Panc1 (cell line): ENCODE measurements at regions not wholly inside any gene's neighbourhood (a gene's known extent, or its start where the extent isn't known, plus 50 kb on each side); places are given as distances from the start of the nearest gene placed in this dataset.

Source experiments
- ATAC-seq: fragments of 200-7000 bp; cut with Tn5 transposase; 2 replicates; pipeline ENCODE4 v1.9.1; 2020; ENCODE audit warnings: mild to moderate bottlenecking, moderate library complexity
- BruUV-seq: library from RNA; stranded (reverse); fragments of 400-500 nt; replicated peaks from 2 replicates; lab custom pipeline; 2021; lab: Mats Ljungman, UMichigan
- CTCF ChIA-PET: fragments of 300-600 bp; sonication (Branson Sonifier 250); formaldehyde crosslinking; loops from one replicate; lab custom pipeline; 2022; ENCODE audit warnings: antibody characterized with exemption; lab: Charles Lee
- POLR2A ChIA-PET: fragments of 300-600 bp; sonication (Branson Sonifier 250); formaldehyde crosslinking; loops from one replicate; lab custom pipeline; 2022; ENCODE audit warnings: antibody characterized with exemption; lab: Charles Lee
- DNase-seq: peaks from one replicate; pipeline ENCODE4 v3.0.0-alpha.2; 2010; ENCODE audit warnings: low read depth, low spot score
- H3K27ac ChIP-seq: 2 replicates; pipeline ENCODE4 v1.5.1; 2011; ENCODE audit warnings: mild to moderate bottlenecking, low read length, inconsistent platforms
- H3K27me3 ChIP-seq: fragments of 200-500 bp; sonication (Bioruptor generic); 2 replicates; pipeline ENCODE4 v1.6.0; 2014; ENCODE audit warnings: low read length, inconsistent platforms; ENCODE audit not compliant: control insufficient read depth, insufficient read depth
- H3K36me3 ChIP-seq: fragments of 200-500 bp; sonication (Bioruptor generic); 2 replicates; pipeline ENCODE4 v1.5.1; 2014; ENCODE audit warnings: inconsistent platforms, mild to moderate bottlenecking, low read length, moderate library complexity; ENCODE audit not compliant: control insufficient read depth, insufficient read depth
- H3K4me1 ChIP-seq: 2 replicates; pipeline ENCODE4 v1.5.1; 2011; ENCODE audit warnings: inconsistent platforms, mild to moderate bottlenecking, low read length, moderate library complexity; ENCODE audit not compliant: control insufficient read depth, insufficient read depth
- H3K4me3 ChIP-seq, 2 experiments: 2 replicates each; pipeline ENCODE4 v1.5.1; 2011 to 2012; ENCODE audit warnings: low read depth in 2 of 2, low read length in 2 of 2, mild to moderate bottlenecking in 2 of 2, inconsistent platforms in 1 of 2, moderate library complexity in 1 of 2
- H3K9me3 ChIP-seq: fragments of 200-500 bp; sonication (Bioruptor generic); 2 replicates; pipeline ENCODE4 v1.5.1; 2014; ENCODE audit warnings: low read depth, mild to moderate bottlenecking, inconsistent platforms, low read length, moderate library complexity; ENCODE audit not compliant: control insufficient read depth, insufficient read depth
- POLR2AphosphoS5 ChIP-seq: IDR thresholded peaks from 2 replicates; pipeline ENCODE4 v1.6.1; 2012; ENCODE audit warnings: mild to moderate bottlenecking, low read depth, low read length, moderate library complexity
- SIN3A ChIP-seq: IDR thresholded peaks from 2 replicates; pipeline ENCODE4 v1.6.1; 2012; ENCODE audit warnings: low read depth, mild to moderate bottlenecking, low read length, moderate library complexity, borderline replicate concordance; ENCODE audit not compliant: insufficient read depth
- TCF7L2 ChIP-seq: IDR thresholded peaks from 2 replicates; pipeline ENCODE4 v1.6.1; 2011; ENCODE audit warnings: mild to moderate bottlenecking, low read depth, low read length, inconsistent platforms
- in situ Hi-C: cut with HindIII; loops from 2 replicates; pipeline ENCODE4 v1.10.0; 2016; ENCODE audit warnings: low sequenced_read_pairs, low pct_unique_long_range_greater_than_20kb
- intact Hi-C: fragments of 100-400 bp; cut with micrococcal nuclease; formaldehyde crosslinking; loops from one replicate; pipeline ENCODE4 v1.10.0; 2022; ENCODE audit not compliant: unreplicated experiment
- TF ChIP-seq, protein P1 (sequence below), 2 experiments: IDR thresholded peaks; 2 replicates each; pipeline ENCODE4 v1.6.1; 2011 to 2012; ENCODE audit warnings: low read depth in 2 of 2, control low read depth in 1 of 2, low read length in 1 of 2, mild to moderate bottlenecking in 1 of 2, moderate library complexity in 1 of 2; ENCODE audit not compliant: insufficient read depth in 1 of 2
- TF ChIP-seq, protein P2 (sequence below): fragments of 450-650 bp; IDR thresholded peaks from 2 replicates; pipeline ENCODE4 v1.5.1; 2017; ENCODE audit warnings: mild to moderate bottlenecking

DNA sequence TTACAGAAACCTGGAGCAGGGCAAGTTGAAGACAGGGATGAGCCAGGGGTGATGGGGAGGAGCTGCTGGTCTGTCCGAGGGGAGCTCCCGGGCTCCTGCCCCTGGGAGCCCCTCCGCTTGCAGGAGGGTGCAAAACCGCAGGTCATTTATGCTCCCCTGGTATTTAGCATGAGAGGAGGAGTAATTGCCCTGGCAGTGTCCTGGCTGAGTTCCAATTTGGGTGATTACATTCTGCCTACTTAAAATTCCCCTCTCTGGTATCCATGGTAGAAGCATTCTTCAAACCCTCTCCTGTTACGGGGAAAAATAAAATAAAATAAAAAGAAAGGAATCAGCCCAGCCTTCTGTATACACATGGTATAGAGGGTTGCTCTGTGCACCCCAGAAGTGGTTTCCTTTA, 61.7 kb upstream of the VRK1 start:
- Histone ChIP-seq H3K27me3 (peaks cover 15% of the 10 kb centered on the region), H3K27ac (no peak overlapping the region), H3K36me3 (no peaks in the 10 kb centered on the region), H3K4me1 (no peaks in the 10 kb centered on the region), H3K9me3 (no peaks in the 10 kb centered on the region), H3K4me3 (no peak overlapping the region)
- no TSS peak for BruUV-seq
- TF ChIP-seq, protein P1, sequence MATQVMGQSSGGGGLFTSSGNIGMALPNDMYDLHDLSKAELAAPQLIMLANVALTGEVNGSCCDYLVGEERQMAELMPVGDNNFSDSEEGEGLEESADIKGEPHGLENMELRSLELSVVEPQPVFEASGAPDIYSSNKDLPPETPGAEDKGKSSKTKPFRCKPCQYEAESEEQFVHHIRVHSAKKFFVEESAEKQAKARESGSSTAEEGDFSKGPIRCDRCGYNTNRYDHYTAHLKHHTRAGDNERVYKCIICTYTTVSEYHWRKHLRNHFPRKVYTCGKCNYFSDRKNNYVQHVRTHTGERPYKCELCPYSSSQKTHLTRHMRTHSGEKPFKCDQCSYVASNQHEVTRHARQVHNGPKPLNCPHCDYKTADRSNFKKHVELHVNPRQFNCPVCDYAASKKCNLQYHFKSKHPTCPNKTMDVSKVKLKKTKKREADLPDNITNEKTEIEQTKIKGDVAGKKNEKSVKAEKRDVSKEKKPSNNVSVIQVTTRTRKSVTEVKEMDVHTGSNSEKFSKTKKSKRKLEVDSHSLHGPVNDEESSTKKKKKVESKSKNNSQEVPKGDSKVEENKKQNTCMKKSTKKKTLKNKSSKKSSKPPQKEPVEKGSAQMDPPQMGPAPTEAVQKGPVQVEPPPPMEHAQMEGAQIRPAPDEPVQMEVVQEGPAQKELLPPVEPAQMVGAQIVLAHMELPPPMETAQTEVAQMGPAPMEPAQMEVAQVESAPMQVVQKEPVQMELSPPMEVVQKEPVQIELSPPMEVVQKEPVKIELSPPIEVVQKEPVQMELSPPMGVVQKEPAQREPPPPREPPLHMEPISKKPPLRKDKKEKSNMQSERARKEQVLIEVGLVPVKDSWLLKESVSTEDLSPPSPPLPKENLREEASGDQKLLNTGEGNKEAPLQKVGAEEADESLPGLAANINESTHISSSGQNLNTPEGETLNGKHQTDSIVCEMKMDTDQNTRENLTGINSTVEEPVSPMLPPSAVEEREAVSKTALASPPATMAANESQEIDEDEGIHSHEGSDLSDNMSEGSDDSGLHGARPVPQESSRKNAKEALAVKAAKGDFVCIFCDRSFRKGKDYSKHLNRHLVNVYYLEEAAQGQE (IDR thresholded peaks at IDR 0.05; ENCODE audit: insufficient read depth in 1 of 2, low read depth in 2 of 2, low read length in 1 of 2): no peak
- TF ChIP-seq TCF7L2 (no peak), SIN3A (no peak), POLR2AphosphoS5 (no peak)
- TF ChIP-seq, protein P2, sequence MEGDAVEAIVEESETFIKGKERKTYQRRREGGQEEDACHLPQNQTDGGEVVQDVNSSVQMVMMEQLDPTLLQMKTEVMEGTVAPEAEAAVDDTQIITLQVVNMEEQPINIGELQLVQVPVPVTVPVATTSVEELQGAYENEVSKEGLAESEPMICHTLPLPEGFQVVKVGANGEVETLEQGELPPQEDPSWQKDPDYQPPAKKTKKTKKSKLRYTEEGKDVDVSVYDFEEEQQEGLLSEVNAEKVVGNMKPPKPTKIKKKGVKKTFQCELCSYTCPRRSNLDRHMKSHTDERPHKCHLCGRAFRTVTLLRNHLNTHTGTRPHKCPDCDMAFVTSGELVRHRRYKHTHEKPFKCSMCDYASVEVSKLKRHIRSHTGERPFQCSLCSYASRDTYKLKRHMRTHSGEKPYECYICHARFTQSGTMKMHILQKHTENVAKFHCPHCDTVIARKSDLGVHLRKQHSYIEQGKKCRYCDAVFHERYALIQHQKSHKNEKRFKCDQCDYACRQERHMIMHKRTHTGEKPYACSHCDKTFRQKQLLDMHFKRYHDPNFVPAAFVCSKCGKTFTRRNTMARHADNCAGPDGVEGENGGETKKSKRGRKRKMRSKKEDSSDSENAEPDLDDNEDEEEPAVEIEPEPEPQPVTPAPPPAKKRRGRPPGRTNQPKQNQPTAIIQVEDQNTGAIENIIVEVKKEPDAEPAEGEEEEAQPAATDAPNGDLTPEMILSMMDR: no peak
- intact Hi-C loops (no loop called here), in situ Hi-C loops (no loop called here)
- ChIA-PET POLR2A (no interaction called here), CTCF (no interaction called here)
- DNase-seq: no peak
- ATAC-seq: no peak

DNA sequence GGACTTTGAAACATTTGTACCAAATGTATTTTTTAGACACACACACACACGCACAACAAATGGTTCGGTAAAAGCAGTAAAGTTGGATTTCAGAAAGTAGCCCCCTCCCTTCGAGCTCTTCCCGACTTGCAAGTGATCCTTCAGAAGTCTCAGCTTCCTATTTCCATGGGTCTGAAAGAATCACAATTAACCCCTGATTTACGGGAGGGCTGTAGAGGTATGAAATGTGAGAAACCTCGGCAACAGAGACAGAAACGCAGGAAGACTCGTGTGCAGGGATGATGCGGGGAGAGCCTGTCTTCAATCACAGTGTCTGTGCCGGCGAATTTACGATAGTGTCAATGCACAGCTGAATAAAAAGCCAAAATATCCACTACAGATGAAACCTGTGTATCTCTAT, 60.7 kb upstream of the VRK1 start:
- TF ChIP-seq TCF7L2 (no peak), SIN3A (no peak), POLR2AphosphoS5 (no peak)
- TF ChIP-seq, protein P1 (IDR thresholded peaks at IDR 0.05; ENCODE audit: insufficient read depth in 1 of 2, low read depth in 2 of 2, low read length in 1 of 2): no peak
- TF ChIP-seq, protein P2: no peak
- no peaks in the 10 kb centered on the region for H3K9me3 ChIP-seq
- H3K4me3 ChIP-seq: no peak overlapping the region
- H3K27ac ChIP-seq: no peak overlapping the region
- ATAC-seq: no peak
- BruUV-seq: no TSS peak
- POLR2A ChIA-PET: no interaction called here
- in situ Hi-C loops: no loop called here
- peaks cover 17% of the 10 kb centered on the region for H3K27me3 ChIP-seq
- no peaks in the 10 kb centered on the region for H3K36me3 ChIP-seq
- CTCF ChIA-PET: no interaction called here
- DNase-seq: no peak
- intact Hi-C loops: no loop called here
- peaks cover 3% of the 10 kb centered on the region; the same call in 1 of the 2 replicates for H3K4me1 ChIP-seq
